Ascending aorta (tissue), 2 donors: ENCODE measurements at regions not wholly inside any gene's neighbourhood (a gene's known extent, or its start where the extent isn't known, plus 50 kb on each side); places are given as distances from the start of the nearest gene placed in this dataset.
A peak's percentile ranks its signal among the peaks of the same experiment; 100 is the strongest.

Source experiments
- DNase-seq, 2 donors: peaks; one replicate each; pipeline ENCODE4 v3.0.0-alpha.2; 2019; ENCODE audit warnings: low spot score in 2 of 2
- H3K27ac ChIP-seq, 2 donors: fragments of 200-600 bp; sonication (generic); one replicate each; pipeline ENCODE4 v1.5.1; 2016 to 2017; ENCODE audit warnings: mild to moderate bottlenecking in 1 of 2
- H3K27me3 ChIP-seq: fragments of 200-600 bp; sonication (generic); one replicate; pipeline ENCODE4 v1.5.1; 2017
- H3K36me3 ChIP-seq, 2 donors: fragments of 200-600 bp; sonication (generic); one replicate each; pipeline ENCODE4 v1.5.1; 2016
- H3K4me1 ChIP-seq, 2 donors: fragments of 200-600 bp; sonication (generic); one replicate each; pipeline ENCODE4 v1.5.1; 2016 to 2017; ENCODE audit warnings: mild to moderate bottlenecking in 1 of 2
- H3K4me3 ChIP-seq, 2 donors: fragments of 200-600 bp; sonication (generic); one replicate each; pipeline ENCODE4 v1.5.1; 2016 to 2017; ENCODE audit warnings: mild to moderate bottlenecking in 1 of 2
- H3K9me3 ChIP-seq, 2 donors: fragments of 200-600 bp; sonication (generic); one replicate each; pipeline ENCODE4 v1.5.1; 2016
- CTCF ChIP-seq, 3 experiments: fragments of 200-600 bp in 2 of 3; fragments of 450-650 bp in 1 of 3; sonication (generic) in 2 of 3; IDR thresholded peaks; one replicate each; pipeline ENCODE4 v1.5.1; 2016 to 2019; ENCODE audit warnings: antibody characterized with exemption in 3 of 3, mild to moderate bottlenecking in 1 of 3, moderate library complexity in 1 of 3
- intact Hi-C: fragments of 100-400 bp; cut with DNase I; formaldehyde crosslinking; loops from one replicate; pipeline ENCODE4 v1.15.1; 2023

DNA sequence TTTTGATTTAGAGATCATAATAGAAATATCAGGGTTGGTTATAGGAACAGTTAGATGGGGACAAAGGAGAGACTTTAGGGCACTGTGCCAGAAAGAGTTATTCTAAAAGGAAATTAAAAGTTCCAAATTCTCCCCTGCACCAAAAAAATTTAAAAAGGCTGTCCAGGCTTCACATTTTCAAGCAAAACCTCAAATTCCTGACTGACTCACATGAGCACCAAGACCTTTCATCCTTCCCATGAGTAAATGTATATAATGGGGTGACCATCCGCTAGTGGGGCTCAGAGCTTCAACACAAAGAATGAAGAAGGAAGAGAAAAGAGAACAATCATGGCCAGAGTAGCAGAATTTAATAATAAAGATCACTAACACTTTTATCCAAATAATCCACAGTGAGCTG is 131.6 kb upstream of the MROH9 start:
- no peak for TF ChIP-seq CTCF (IDR thresholded peaks at IDR 0.05)
- Histone ChIP-seq H3K27ac (peak overlapping the region in 1 of 2 donors; percentile 45), H3K4me3 (no peak overlapping the region), H3K4me1 (peaks cover 0 to 26% of the 10 kb centered on the region in 2 donors), H3K27me3 (no peaks in the 10 kb centered on the region), H3K9me3 (no peaks in the 10 kb centered on the region), H3K36me3 (no peaks in the 10 kb centered on the region)
- DNase-seq = no peak
- intact Hi-C loops = no loop called here

DNA sequence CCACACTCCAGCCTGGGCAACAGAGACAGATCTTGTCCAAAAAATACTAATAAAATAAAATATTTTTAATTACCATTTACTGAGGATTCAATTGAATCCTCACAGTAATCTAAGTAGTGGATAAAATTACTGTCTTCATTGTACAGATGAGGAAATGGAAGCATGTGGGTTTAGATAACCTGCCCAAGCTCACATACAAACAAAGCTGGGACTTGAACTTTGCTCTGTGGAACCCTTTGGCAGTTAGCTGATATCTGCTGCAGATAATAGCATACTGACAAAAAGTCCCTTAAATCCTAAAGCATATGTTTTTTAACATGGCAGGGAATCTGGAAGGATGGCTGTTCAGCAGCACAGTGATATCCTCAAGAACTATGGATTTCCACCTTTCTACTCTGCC is 130.9 kb upstream of the MROH9 start:
- no peak for TF ChIP-seq CTCF (IDR thresholded peaks at IDR 0.05)
- intact Hi-C loops = no loop called here
- H3K27ac ChIP-seq = peak overlapping the region in 1 of 2 donors; percentile 45
- H3K36me3 ChIP-seq = no peaks in the 10 kb centered on the region
- H3K4me3 ChIP-seq = no peak overlapping the region
- peaks cover 0 to 26% of the 10 kb centered on the region in 2 donors for H3K4me1 ChIP-seq
- no peak for DNase-seq
- no peaks in the 10 kb centered on the region for H3K27me3 ChIP-seq
- no peaks in the 10 kb centered on the region for H3K9me3 ChIP-seq

DNA sequence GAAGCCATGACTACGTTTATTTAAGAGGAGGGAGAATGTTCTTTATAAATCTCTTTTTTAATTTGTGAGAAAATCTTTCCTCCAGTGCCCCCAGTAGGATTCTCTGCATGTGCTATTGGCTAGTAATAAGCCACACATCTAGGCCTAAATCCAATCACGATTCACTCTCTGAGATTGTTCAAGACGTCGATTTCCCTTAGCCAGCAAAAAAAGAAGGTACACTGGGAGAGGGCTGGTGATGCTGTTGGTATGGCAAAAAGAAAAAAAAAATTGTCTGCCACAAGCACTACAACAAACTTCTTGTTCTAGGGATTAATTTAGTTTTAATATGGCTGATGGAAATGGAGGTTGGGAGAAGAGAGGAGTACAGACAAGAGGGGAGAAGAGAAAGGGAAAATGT is 130.5 kb upstream of the MROH9 start:
- Histone ChIP-seq H3K4me1 (peaks cover 0 to 26% of the 10 kb centered on the region in 2 donors), H3K36me3 (no peaks in the 10 kb centered on the region), H3K27ac (no peak overlapping the region), H3K27me3 (no peaks in the 10 kb centered on the region), H3K4me3 (no peak overlapping the region), H3K9me3 (no peaks in the 10 kb centered on the region)
- intact Hi-C loops = no loop called here
- DNase-seq = no peak
- TF ChIP-seq CTCF (IDR thresholded peaks at IDR 0.05) = no peak

- Histone ChIP-seq H3K27ac (peak overlapping the region; percentile 82 to 83), H3K9me3 (no peaks in the 10 kb centered on the region), H3K36me3 (no peaks in the 10 kb centered on the region), H3K27me3 (no peaks in the 10 kb centered on the region), H3K4me3 (no peak overlapping the region), H3K4me1 (peaks cover 0 to 24% of the 10 kb centered on the region in 2 donors)
- no peak for DNase-seq
- intact Hi-C loops = no loop called here
- TF ChIP-seq CTCF (IDR thresholded peaks at IDR 0.05) = no peak
Observed at GRCh38 chr1:170806961-170807360, 128.4 kb upstream of the MROH9 start.

DNA sequence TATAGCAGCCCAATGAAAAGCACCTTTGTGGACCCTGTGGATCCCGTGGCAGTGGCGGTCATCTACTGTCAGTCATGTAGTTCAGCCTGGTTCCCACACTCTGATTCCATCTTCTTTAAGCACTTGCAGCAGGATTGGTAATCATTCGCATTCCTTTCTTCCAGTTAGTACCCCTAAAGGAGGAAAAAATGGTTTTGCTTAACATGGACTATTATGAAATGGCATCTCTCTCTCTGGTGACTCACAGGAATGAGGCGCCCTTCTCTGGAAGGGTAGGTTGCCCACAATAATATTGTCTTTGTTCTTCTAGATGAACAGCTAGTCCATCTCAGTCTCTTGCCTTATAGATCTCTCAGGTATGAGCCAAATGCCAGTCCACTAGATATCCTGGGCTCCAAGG is 127.9 kb upstream of the MROH9 start:
- Histone ChIP-seq H3K27ac (peak overlapping the region; percentile 82 to 83), H3K4me1 (peaks cover 0 to 24% of the 10 kb centered on the region in 2 donors), H3K4me3 (no peak overlapping the region), H3K27me3 (no peaks in the 10 kb centered on the region), H3K36me3 (no peaks in the 10 kb centered on the region), H3K9me3 (no peaks in the 10 kb centered on the region)
- peak in 1 of 2 donors; percentile 65 for DNase-seq
- no peak for TF ChIP-seq CTCF (IDR thresholded peaks at IDR 0.05)
- intact Hi-C loops = no loop called here
